NT2/D1 (cell line): ENCODE measurements at regions not wholly inside any gene's neighbourhood (a gene's known extent, or its start where the extent isn't known, plus 50 kb on each side); places are given as distances from the start of the nearest gene placed in this dataset.

Experiments used
- DNase-seq: peaks from one replicate; pipeline ENCODE4 v3.0.0-alpha.2; 2011; ENCODE audit warnings: low read depth, low spot score
- H3K27me3 ChIP-seq: 2 replicates; pipeline ENCODE4 v1.6.0; 2011; ENCODE audit warnings: mild to moderate bottlenecking; ENCODE audit not compliant: insufficient read length, insufficient read depth
- H3K36me3 ChIP-seq: 2 replicates; pipeline ENCODE4 v1.6.1; 2011; ENCODE audit warnings: mild to moderate bottlenecking, low read length, mixed read lengths; ENCODE audit not compliant: insufficient read depth, insufficient read length
- H3K4me1 ChIP-seq: 2 replicates; pipeline ENCODE4 v1.5.1; 2011; ENCODE audit not compliant: insufficient read depth, insufficient read length
- H3K4me3 ChIP-seq: 2 replicates; pipeline ENCODE4 v1.5.1; 2011; ENCODE audit warnings: low read depth; ENCODE audit not compliant: insufficient read length
- H3K9ac ChIP-seq: 2 replicates; pipeline ENCODE4 v1.6.0; 2011; ENCODE audit warnings: low read depth; ENCODE audit not compliant: insufficient read length
- H3K9me3 ChIP-seq: 2 replicates; pipeline ENCODE4 v1.5.1; 2011; ENCODE audit warnings: mild to moderate bottlenecking, low read length; ENCODE audit not compliant: insufficient read depth
- SUZ12 ChIP-seq: IDR thresholded peaks from 2 replicates; pipeline ENCODE4 v1.6.1; 2011; ENCODE audit not compliant: insufficient read length, insufficient read depth; ENCODE audit errors: extremely low read depth
- YY1 ChIP-seq: IDR thresholded peaks from 2 replicates; pipeline ENCODE4 v1.6.1; 2011; ENCODE audit not compliant: insufficient read length, insufficient read depth
- ZNF274 ChIP-seq: IDR thresholded peaks from 2 replicates; pipeline ENCODE4 v1.6.1; 2011; ENCODE audit warnings: mild to moderate bottlenecking, low read depth, low read length

- no peak overlapping the region for H3K9ac ChIP-seq
- no peaks in the 10 kb centered on the region for H3K27me3 ChIP-seq
- no peak for DNase-seq
- H3K36me3 ChIP-seq = no peaks in the 10 kb centered on the region
- no peaks in the 10 kb centered on the region for H3K9me3 ChIP-seq
- no peaks in the 10 kb centered on the region for H3K4me1 ChIP-seq
- no peak overlapping the region for H3K4me3 ChIP-seq
- TF ChIP-seq ZNF274 (no peak), SUZ12 (no peak), YY1 (no peak)
These were observed 193.8 kb upstream of the RND3 start for GRCh38 chr2:150681120-150681804.

GRCh38 chr2:150679456-150680120 lies 192.1 kb upstream of the RND3 start:
- Histone ChIP-seq H3K36me3 (no peaks in the 10 kb centered on the region), H3K9me3 (no peaks in the 10 kb centered on the region), H3K4me3 (no peak overlapping the region), H3K9ac (no peak overlapping the region), H3K27me3 (no peaks in the 10 kb centered on the region), H3K4me1 (no peaks in the 10 kb centered on the region)
- no peak for DNase-seq
- no peak for TF ChIP-seq SUZ12
- no peak for TF ChIP-seq ZNF274
- TF ChIP-seq YY1 = no peak

- Histone ChIP-seq H3K9me3 (no peaks in the 10 kb centered on the region), H3K9ac (no peak overlapping the region), H3K4me1 (no peaks in the 10 kb centered on the region), H3K4me3 (no peak overlapping the region), H3K36me3 (no peaks in the 10 kb centered on the region), H3K27me3 (no peaks in the 10 kb centered on the region)
- TF ChIP-seq YY1 (no peak), SUZ12 (no peak), ZNF274 (no peak)
- DNase-seq = no peak
These were observed 190.1 kb upstream of the RND3 start for GRCh38 chr2:150677551-150677950.

- Histone ChIP-seq H3K27me3 (no peaks in the 10 kb centered on the region), H3K4me1 (no peaks in the 10 kb centered on the region), H3K4me3 (no peak overlapping the region), H3K9me3 (no peaks in the 10 kb centered on the region), H3K36me3 (no peaks in the 10 kb centered on the region), H3K9ac (no peak overlapping the region)
- no peak for DNase-seq
- TF ChIP-seq SUZ12 = no peak
- TF ChIP-seq ZNF274 = no peak
- no peak for TF ChIP-seq YY1
These were observed 189.4 kb upstream of the RND3 start for GRCh38 chr2:150676747-150677383.

GRCh38 chr2:150675807-150676206 lies 188.3 kb upstream of the RND3 start:
- no peak for TF ChIP-seq YY1
- TF ChIP-seq SUZ12 = no peak
- no peak for TF ChIP-seq ZNF274
- Histone ChIP-seq H3K36me3 (no peaks in the 10 kb centered on the region), H3K9ac (no peak overlapping the region), H3K27me3 (no peaks in the 10 kb centered on the region), H3K4me3 (no peak overlapping the region), H3K4me1 (no peaks in the 10 kb centered on the region), H3K9me3 (no peaks in the 10 kb centered on the region)
- no peak for DNase-seq

GRCh38 chr2:150674283-150674682 lies 186.8 kb upstream of the RND3 start:
- Histone ChIP-seq H3K4me3 (no peak overlapping the region), H3K4me1 (no peaks in the 10 kb centered on the region), H3K27me3 (no peaks in the 10 kb centered on the region), H3K9me3 (no peaks in the 10 kb centered on the region), H3K9ac (no peak overlapping the region), H3K36me3 (no peaks in the 10 kb centered on the region)
- no peak for DNase-seq
- TF ChIP-seq ZNF274 = no peak
- no peak for TF ChIP-seq YY1
- no peak for TF ChIP-seq SUZ12

- no peak for DNase-seq
- TF ChIP-seq YY1 (no peak), ZNF274 (no peak), SUZ12 (no peak)
- no peaks in the 10 kb centered on the region for H3K4me1 ChIP-seq
- no peaks in the 10 kb centered on the region for H3K36me3 ChIP-seq
- H3K27me3 ChIP-seq = no peaks in the 10 kb centered on the region
- no peak overlapping the region for H3K9ac ChIP-seq
- no peaks in the 10 kb centered on the region for H3K9me3 ChIP-seq
- no peak overlapping the region for H3K4me3 ChIP-seq
These were observed 184.8 kb upstream of the RND3 start for GRCh38 chr2:150672311-150672710.
